ENCODE measurements at regions not wholly inside any gene's neighbourhood (a gene's known extent, or its start where the extent isn't known, plus 50 kb on each side); places are given as distances from the start of the nearest gene placed in this dataset.

DNA sequence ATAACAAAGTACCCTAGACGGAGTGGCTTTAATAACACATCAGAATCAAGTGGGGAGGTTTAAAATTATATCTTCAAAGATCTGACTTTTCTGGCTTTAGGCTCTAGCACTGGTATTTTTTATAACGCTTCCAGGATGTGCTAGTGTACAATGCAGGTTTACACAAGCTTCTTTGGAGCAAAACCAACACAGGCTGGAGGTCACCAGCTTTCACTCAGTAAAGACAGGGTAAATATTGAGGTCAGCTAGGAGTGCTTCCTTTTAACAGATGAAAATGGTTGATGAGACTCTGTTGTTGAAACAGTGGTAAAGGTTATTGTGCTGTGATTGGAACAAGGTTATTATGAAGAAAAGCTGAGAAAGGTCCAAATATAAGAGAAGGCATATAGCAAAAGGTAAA, 414.2 kb downstream of the TAF11L14 start:
- Mint-ChIP-seq H3K9me3 (peaks cover 0 to 14% (median 7%) of the 10 kb centered on the region in 7 donors), H3K4me1 (no peaks in the 10 kb centered on the region), H3K27ac (peak overlapping the region in 1 of 3 donors; percentile 35), H3K27me3 (no peaks in the 10 kb centered on the region), H3K36me3 (no peaks in the 10 kb centered on the region), H3K4me3 (no peak overlapping the region)
- ATAC-seq (ENCODE audit: low read depth in 2 of 2) (no peak), DNase-seq (no peak)
- no peaks in the 10 kb centered on the region for H3K27me3 ChIP-seq (ENCODE audit: control insufficient read depth, insufficient read depth, low read length)
- H3K27ac ChIP-seq (ENCODE audit: insufficient read depth, low read length, poor library complexity, severe bottlenecking), result no peak overlapping the region
- no peaks in the 10 kb centered on the region for H3K36me3 ChIP-seq (ENCODE audit: control insufficient read depth, insufficient read depth, low read length)
- peaks cover 0 to 2% of the 10 kb centered on the region in 2 experiments for H3K9me3 ChIP-seq (ENCODE audit: control insufficient read depth in 2 of 2, low read length in 2 of 2)
- no peak overlapping the region for H3K4me3 ChIP-seq (ENCODE audit: low read depth, low read length)
- H3K4me1 ChIP-seq (ENCODE audit: control insufficient read depth, insufficient read depth, low read length, poor library complexity, severe bottlenecking), result no peaks in the 10 kb centered on the region

DNA sequence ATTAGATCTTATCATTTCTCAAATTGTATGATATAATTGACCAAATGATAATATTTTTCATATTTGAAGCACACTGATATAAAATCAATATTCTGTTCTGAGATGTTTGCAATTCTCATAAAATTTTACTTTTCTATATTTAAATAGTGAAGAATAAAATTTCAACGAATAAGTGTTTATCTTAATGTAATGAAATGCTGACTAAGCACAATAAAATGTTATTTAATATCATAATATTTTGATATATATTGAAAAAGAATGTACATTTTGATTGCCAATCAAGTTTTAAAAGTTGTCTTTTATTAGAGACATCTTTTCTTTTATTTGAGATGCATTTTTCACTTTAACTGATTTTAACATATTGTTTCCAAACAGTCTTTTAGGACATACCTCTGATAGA, 416.1 kb downstream of the TAF11L14 start:
- Histone ChIP-seq H3K4me3 (ENCODE audit: low read depth, low read length) (no peak overlapping the region), H3K9me3 (ENCODE audit: control insufficient read depth in 2 of 2, low read length in 2 of 2) (peaks cover 0 to 2% of the 10 kb centered on the region in 2 experiments), H3K27ac (ENCODE audit: insufficient read depth, low read length, poor library complexity, severe bottlenecking) (no peak overlapping the region), H3K36me3 (ENCODE audit: control insufficient read depth, insufficient read depth, low read length) (no peaks in the 10 kb centered on the region), H3K27me3 (ENCODE audit: control insufficient read depth, insufficient read depth, low read length) (no peaks in the 10 kb centered on the region), H3K4me1 (ENCODE audit: control insufficient read depth, insufficient read depth, low read length, poor library complexity, severe bottlenecking) (no peaks in the 10 kb centered on the region)
- Mint-ChIP-seq H3K27me3 (no peaks in the 10 kb centered on the region), H3K27ac (no peak overlapping the region), H3K9me3 (peaks cover 0 to 19% (median 10%) of the 10 kb centered on the region in 7 donors), H3K4me3 (no peak overlapping the region), H3K36me3 (no peaks in the 10 kb centered on the region), H3K4me1 (no peaks in the 10 kb centered on the region)
- DNase-seq (no peak), ATAC-seq (ENCODE audit: low read depth in 2 of 2) (no peak)

DNA sequence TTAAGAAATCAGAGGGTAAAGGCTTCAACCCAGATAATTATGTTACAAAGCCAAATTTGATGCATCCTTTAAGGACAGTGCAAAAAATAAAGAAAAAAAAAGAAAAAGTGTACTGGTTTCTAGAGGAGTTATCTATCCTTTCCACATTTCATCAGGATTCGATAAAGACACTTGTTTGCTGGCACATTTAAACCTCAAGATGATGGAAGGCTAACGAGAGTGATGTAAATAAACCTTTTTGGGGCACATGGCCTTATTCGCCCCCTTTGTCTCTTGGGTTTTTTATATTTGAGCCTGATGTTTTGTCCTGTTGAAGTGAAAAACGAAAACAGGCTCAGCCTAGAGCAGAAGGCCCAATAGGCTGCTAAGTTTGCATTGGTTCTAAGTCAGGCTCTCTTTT, 416.5 kb downstream of the TAF11L14 start:
- H3K4me1 Mint-ChIP-seq, result no peaks in the 10 kb centered on the region
- no peaks in the 10 kb centered on the region for H3K27me3 ChIP-seq (ENCODE audit: control insufficient read depth, insufficient read depth, low read length)
- peaks cover 0 to 2% of the 10 kb centered on the region in 2 experiments for H3K9me3 ChIP-seq (ENCODE audit: control insufficient read depth in 2 of 2, low read length in 2 of 2)
- no peaks in the 10 kb centered on the region for H3K36me3 ChIP-seq (ENCODE audit: control insufficient read depth, insufficient read depth, low read length)
- no peak overlapping the region for H3K4me3 Mint-ChIP-seq
- H3K4me1 ChIP-seq (ENCODE audit: control insufficient read depth, insufficient read depth, low read length, poor library complexity, severe bottlenecking), result no peaks in the 10 kb centered on the region
- peaks cover 0 to 22% (median 11%) of the 10 kb centered on the region in 7 donors for H3K9me3 Mint-ChIP-seq
- DNase-seq (no peak), ATAC-seq (ENCODE audit: low read depth in 2 of 2) (no peak)
- no peak overlapping the region for H3K4me3 ChIP-seq (ENCODE audit: low read depth, low read length)
- no peak overlapping the region for H3K27ac ChIP-seq (ENCODE audit: insufficient read depth, low read length, poor library complexity, severe bottlenecking)
- no peaks in the 10 kb centered on the region for H3K36me3 Mint-ChIP-seq
- no peak overlapping the region for H3K27ac Mint-ChIP-seq
- H3K27me3 Mint-ChIP-seq, result no peaks in the 10 kb centered on the region

DNA sequence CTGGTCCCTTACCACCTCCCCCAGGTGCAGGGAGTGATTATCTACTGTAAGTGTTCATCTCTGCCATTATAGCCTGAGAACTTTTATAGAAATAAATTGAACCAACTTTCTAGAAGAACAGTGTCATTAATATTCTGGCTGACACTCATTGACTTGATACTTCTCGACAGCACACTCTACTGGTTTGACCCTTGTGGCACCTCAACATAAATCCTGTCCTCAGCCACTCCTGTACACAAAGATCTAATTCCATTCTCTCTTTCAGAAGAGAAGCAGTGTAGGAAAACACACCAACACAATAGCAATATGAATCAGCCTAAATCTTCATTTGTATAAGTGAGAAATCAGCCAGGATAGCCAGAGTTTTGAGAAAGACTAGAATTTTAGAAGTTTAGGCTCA, 417.7 kb downstream of the TAF11L14 start:
- H3K36me3 ChIP-seq (ENCODE audit: control insufficient read depth, insufficient read depth, low read length), result no peaks in the 10 kb centered on the region
- ATAC-seq (ENCODE audit: low read depth in 2 of 2), result no peak
- Mint-ChIP-seq H3K27ac (no peak overlapping the region), H3K27me3 (no peaks in the 10 kb centered on the region), H3K4me1 (no peaks in the 10 kb centered on the region), H3K4me3 (no peak overlapping the region), H3K36me3 (no peaks in the 10 kb centered on the region), H3K9me3 (peaks cover 0 to 26% (median 10%) of the 10 kb centered on the region in 7 donors)
- H3K27ac ChIP-seq (ENCODE audit: insufficient read depth, low read length, poor library complexity, severe bottlenecking), result no peak overlapping the region
- H3K27me3 ChIP-seq (ENCODE audit: control insufficient read depth, insufficient read depth, low read length), result no peaks in the 10 kb centered on the region
- H3K4me3 ChIP-seq (ENCODE audit: low read depth, low read length), result no peak overlapping the region
- no peaks in the 10 kb centered on the region for H3K4me1 ChIP-seq (ENCODE audit: control insufficient read depth, insufficient read depth, low read length, poor library complexity, severe bottlenecking)
- DNase-seq, result no peak
- peaks cover 0 to 2% of the 10 kb centered on the region in 2 experiments for H3K9me3 ChIP-seq (ENCODE audit: control insufficient read depth in 2 of 2, low read length in 2 of 2)

DNA sequence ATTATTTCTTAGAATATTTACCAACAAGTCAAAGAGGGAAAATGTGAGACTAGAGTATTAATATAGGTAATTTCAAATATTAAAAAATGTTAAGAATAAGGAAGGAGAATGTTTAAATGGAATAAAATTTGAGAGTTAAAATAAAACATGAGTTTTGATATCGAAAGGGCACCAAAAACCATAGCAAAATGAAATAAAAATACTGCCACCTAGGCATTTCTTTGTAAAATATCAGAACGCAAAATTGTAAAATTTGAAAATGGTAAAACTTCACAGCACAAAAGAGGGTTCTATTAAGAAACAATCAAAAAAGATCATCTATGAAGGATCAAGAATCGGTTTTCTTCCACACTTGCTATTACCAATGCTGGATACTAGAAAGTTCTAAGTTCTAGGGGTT, 418.3 kb downstream of the TAF11L14 start:
- no peak overlapping the region for H3K4me3 Mint-ChIP-seq
- no peak for ATAC-seq (ENCODE audit: low read depth in 2 of 2)
- no peaks in the 10 kb centered on the region for H3K4me1 Mint-ChIP-seq

DNA sequence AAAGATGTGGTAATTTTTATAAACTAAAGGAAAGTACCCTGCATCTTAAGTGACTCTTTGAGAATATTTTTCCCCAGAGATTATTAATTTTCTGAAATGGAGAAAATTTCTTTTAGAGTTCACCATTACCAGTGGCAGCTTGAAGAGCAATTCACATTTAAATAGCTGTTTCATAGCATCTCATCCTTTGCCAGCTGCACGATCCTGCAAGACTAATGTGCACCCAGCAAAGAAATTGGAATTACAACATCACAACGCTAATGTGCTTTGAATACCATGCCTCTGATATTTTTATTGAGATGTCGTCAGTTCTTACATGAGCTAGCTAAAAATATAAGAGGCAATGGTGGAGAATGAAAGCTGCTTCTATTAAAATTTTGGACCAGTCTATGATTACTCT, 423.5 kb downstream of the TAF11L14 start:
- Histone ChIP-seq H3K36me3 (ENCODE audit: control insufficient read depth, insufficient read depth, low read length) (no peaks in the 10 kb centered on the region), H3K27me3 (ENCODE audit: control insufficient read depth, insufficient read depth, low read length) (no peaks in the 10 kb centered on the region), H3K27ac (ENCODE audit: insufficient read depth, low read length, poor library complexity, severe bottlenecking) (no peak overlapping the region), H3K4me1 (ENCODE audit: control insufficient read depth, insufficient read depth, low read length, poor library complexity, severe bottlenecking) (no peaks in the 10 kb centered on the region), H3K9me3 (ENCODE audit: control insufficient read depth in 2 of 2, low read length in 2 of 2) (no peaks in the 10 kb centered on the region), H3K4me3 (ENCODE audit: low read depth, low read length) (no peak overlapping the region)
- Mint-ChIP-seq H3K4me3 (no peak overlapping the region), H3K27me3 (no peaks in the 10 kb centered on the region), H3K27ac (no peak overlapping the region), H3K4me1 (no peaks in the 10 kb centered on the region), H3K9me3 (peaks cover 0 to 20% (median 7%) of the 10 kb centered on the region in 7 donors), H3K36me3 (no peaks in the 10 kb centered on the region)
- no peak for ATAC-seq (ENCODE audit: low read depth in 2 of 2)
- DNase-seq, result no peak

More for the DNA sequence above, 418.3 kb downstream of the TAF11L14 start:
- Histone ChIP-seq H3K27ac (ENCODE audit: insufficient read depth, low read length, poor library complexity, severe bottlenecking) (no peak overlapping the region), H3K36me3 (ENCODE audit: control insufficient read depth, insufficient read depth, low read length) (no peaks in the 10 kb centered on the region), H3K9me3 (ENCODE audit: control insufficient read depth in 2 of 2, low read length in 2 of 2) (no peaks in the 10 kb centered on the region), H3K27me3 (ENCODE audit: control insufficient read depth, insufficient read depth, low read length) (no peaks in the 10 kb centered on the region), H3K4me1 (ENCODE audit: control insufficient read depth, insufficient read depth, low read length, poor library complexity, severe bottlenecking) (no peaks in the 10 kb centered on the region), H3K4me3 (ENCODE audit: low read depth, low read length) (no peak overlapping the region)
- no peaks in the 10 kb centered on the region for H3K36me3 Mint-ChIP-seq
- H3K27me3 Mint-ChIP-seq, result no peaks in the 10 kb centered on the region
- DNase-seq, result no peak
- H3K27ac Mint-ChIP-seq, result no peak overlapping the region
- H3K9me3 Mint-ChIP-seq, result peaks cover 0 to 26% (median 10%) of the 10 kb centered on the region in 7 donors

DNA sequence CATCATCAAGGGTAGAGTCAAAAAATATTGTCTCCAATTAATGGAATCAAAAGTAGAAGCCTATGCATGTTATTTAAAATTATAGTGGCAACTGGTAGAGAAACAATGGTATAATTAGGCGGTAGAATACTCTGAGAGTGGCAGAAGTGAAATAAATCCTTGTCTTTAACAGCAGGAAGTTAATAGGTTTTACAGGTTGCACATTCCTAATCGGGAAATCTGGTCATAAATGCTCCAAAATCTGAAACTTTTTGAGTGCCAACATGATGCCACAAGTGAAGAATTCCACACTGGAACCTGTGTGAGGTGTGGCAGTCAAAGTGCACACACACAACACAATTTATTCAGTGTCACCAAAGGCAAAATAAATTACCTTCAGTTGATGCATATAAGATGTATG, 433.4 kb downstream of the TAF11L14 start:
- Histone ChIP-seq H3K27ac (ENCODE audit: insufficient read depth, low read length, poor library complexity, severe bottlenecking) (no peak overlapping the region), H3K36me3 (ENCODE audit: control insufficient read depth, insufficient read depth, low read length) (no peaks in the 10 kb centered on the region), H3K4me1 (ENCODE audit: control insufficient read depth, insufficient read depth, low read length, poor library complexity, severe bottlenecking) (no peaks in the 10 kb centered on the region), H3K27me3 (ENCODE audit: control insufficient read depth, insufficient read depth, low read length) (no peaks in the 10 kb centered on the region), H3K9me3 (ENCODE audit: control insufficient read depth in 2 of 2, low read length in 2 of 2) (peaks cover 0 to 4% of the 10 kb centered on the region in 2 experiments), H3K4me3 (ENCODE audit: low read depth, low read length) (no peak overlapping the region)
- DNase-seq (no peak), ATAC-seq (ENCODE audit: low read depth in 2 of 2) (no peak)
- no peaks in the 10 kb centered on the region for H3K4me1 Mint-ChIP-seq
- H3K27ac Mint-ChIP-seq, result no peak overlapping the region
- peaks cover 1 to 20% (median 5%) of the 10 kb centered on the region in 7 donors for H3K9me3 Mint-ChIP-seq
- no peaks in the 10 kb centered on the region for H3K36me3 Mint-ChIP-seq
- H3K27me3 Mint-ChIP-seq, result no peaks in the 10 kb centered on the region
- no peak overlapping the region for H3K4me3 Mint-ChIP-seq

DNA sequence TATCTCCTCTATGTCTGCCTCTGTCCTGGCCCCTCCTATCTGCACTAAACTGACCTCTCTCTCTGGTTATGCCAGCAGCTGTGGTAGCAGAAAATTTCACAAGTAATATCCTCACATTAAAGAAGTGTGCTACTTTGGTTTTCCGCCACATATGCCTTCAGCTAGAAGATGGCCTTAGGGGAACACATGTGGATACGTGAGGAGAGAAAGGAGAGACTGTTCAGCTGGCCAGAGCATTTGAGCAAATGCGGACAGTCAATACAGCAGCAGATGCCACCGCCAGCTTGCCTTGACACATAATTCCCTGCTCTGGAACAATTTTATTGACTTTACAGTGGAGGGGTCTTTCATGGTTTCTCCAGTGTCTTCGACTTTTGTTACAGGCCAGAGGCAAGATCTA, 434.6 kb downstream of the TAF11L14 start:
- Mint-ChIP-seq H3K4me1 (no peaks in the 10 kb centered on the region), H3K9me3 (peaks cover 1 to 16% (median 4%) of the 10 kb centered on the region in 7 donors), H3K4me3 (no peak overlapping the region), H3K27me3 (no peaks in the 10 kb centered on the region), H3K36me3 (no peaks in the 10 kb centered on the region), H3K27ac (no peak overlapping the region)
- Histone ChIP-seq H3K27me3 (ENCODE audit: control insufficient read depth, insufficient read depth, low read length) (no peaks in the 10 kb centered on the region), H3K27ac (ENCODE audit: insufficient read depth, low read length, poor library complexity, severe bottlenecking) (no peak overlapping the region), H3K4me1 (ENCODE audit: control insufficient read depth, insufficient read depth, low read length, poor library complexity, severe bottlenecking) (no peaks in the 10 kb centered on the region), H3K36me3 (ENCODE audit: control insufficient read depth, insufficient read depth, low read length) (no peaks in the 10 kb centered on the region), H3K4me3 (ENCODE audit: low read depth, low read length) (no peak overlapping the region), H3K9me3 (ENCODE audit: control insufficient read depth in 2 of 2, low read length in 2 of 2) (peaks cover 0 to 4% of the 10 kb centered on the region in 2 experiments)
- no peak for DNase-seq
- ATAC-seq (ENCODE audit: low read depth in 2 of 2), result no peak
